Liver (tissue), 8 donors: ENCODE measurements at regions not wholly inside any gene's neighbourhood (a gene's known extent, or its start where the extent isn't known, plus 50 kb on each side); places are given as distances from the start of the nearest gene placed in this dataset.

Experiments used
- DNase-seq: peaks from one replicate; pipeline ENCODE4 v3.0.0-alpha.2; 2017; ENCODE audit warnings: low spot score
- H3K27ac ChIP-seq, 2 donors: one replicate each; pipeline ENCODE4 v1.7.0; 2013; ENCODE audit warnings: inconsistent platforms in 2 of 2, low read length in 2 of 2, control low read depth in 1 of 2, low read depth in 1 of 2, mild to moderate bottlenecking in 1 of 2
- H3K27me3 ChIP-seq, 4 donors: one replicate each; pipeline versions ENCODE4 v1.6.1 to v1.7.0; 2013; ENCODE audit warnings: low read length in 3 of 4, inconsistent platforms in 1 of 4, mild to moderate bottlenecking in 1 of 4, moderate library complexity in 1 of 4; ENCODE audit not compliant: control insufficient read depth in 4 of 4, insufficient read depth in 4 of 4
- H3K36me3 ChIP-seq, 4 donors: one replicate each; pipeline versions ENCODE4 v1.6.1 to v1.7.0; 2013; ENCODE audit warnings: low read length in 3 of 4, mild to moderate bottlenecking in 3 of 4, low read depth in 1 of 4, moderate library complexity in 1 of 4; ENCODE audit not compliant: control insufficient read depth in 4 of 4, insufficient read depth in 3 of 4
- H3K4me1 ChIP-seq, 4 donors: one replicate each; pipeline versions ENCODE4 v1.6.1 to v1.7.0; 2013; ENCODE audit warnings: low read length in 3 of 4, mild to moderate bottlenecking in 3 of 4, moderate library complexity in 1 of 4; ENCODE audit not compliant: control insufficient read depth in 4 of 4, insufficient read depth in 4 of 4
- H3K4me3 ChIP-seq, 3 donors: one replicate each; pipeline versions ENCODE4 v1.6.1 to v1.7.0; 2013; ENCODE audit warnings: low read length in 3 of 3, control low read depth in 1 of 3, low read depth in 1 of 3, mild to moderate bottlenecking in 1 of 3
- H3K9ac ChIP-seq, 2 donors: one replicate each; pipeline ENCODE4 v1.7.0; 2013; ENCODE audit warnings: low read length in 2 of 2, mild to moderate bottlenecking in 2 of 2, moderate library complexity in 2 of 2, control low read depth in 1 of 2, low read depth in 1 of 2
- H3K9me3 ChIP-seq, 4 donors: one replicate each; pipeline versions ENCODE4 v1.6.1 to v1.7.0; 2013; ENCODE audit warnings: low read length in 3 of 4; ENCODE audit not compliant: control insufficient read depth in 4 of 4
- EGR1 ChIP-seq, 2 donors: IDR thresholded peaks; 2 replicates each; pipeline ENCODE4 v1.6.1; 2016 to 2018; ENCODE audit warnings: antibody characterized with exemption in 2 of 2, low read depth in 2 of 2
- FOXA1 ChIP-seq: IDR thresholded peaks from 2 replicates; pipeline ENCODE4 v1.6.1; 2016; ENCODE audit warnings: antibody characterized with exemption
- FOXA2 ChIP-seq: IDR thresholded peaks from 2 replicates; pipeline ENCODE4 v1.6.1; 2016; ENCODE audit warnings: antibody characterized with exemption
- GABPA ChIP-seq, 2 donors: IDR thresholded peaks in 1 of 2; conservative IDR thresholded peaks in 1 of 2; 2 replicates each; pipeline ENCODE4 v1.6.1; 2016; ENCODE audit warnings: antibody characterized with exemption in 2 of 2, mild to moderate bottlenecking in 1 of 2, moderate library complexity in 1 of 2
- HNF4A ChIP-seq, 2 donors: conservative IDR thresholded peaks; 2 replicates each; pipeline ENCODE4 v1.6.1; 2016; ENCODE audit warnings: antibody characterized with exemption in 2 of 2, mild to moderate bottlenecking in 2 of 2
- HNF4G ChIP-seq: IDR thresholded peaks from 2 replicates; pipeline ENCODE4 v1.6.1; 2016; ENCODE audit warnings: antibody characterized with exemption
- JUND ChIP-seq, 2 donors: IDR thresholded peaks; 2 replicates each; pipeline ENCODE4 v1.6.1; 2016; ENCODE audit warnings: antibody characterized with exemption in 2 of 2
- NR2F2 ChIP-seq: IDR thresholded peaks from 2 replicates; pipeline ENCODE4 v1.6.1; 2016; ENCODE audit warnings: antibody characterized with exemption
- RAD21 ChIP-seq, 2 donors: IDR thresholded peaks; 2 replicates each; pipeline ENCODE4 v1.6.1; 2016; ENCODE audit warnings: antibody characterized with exemption in 2 of 2, mild to moderate bottlenecking in 2 of 2
- RXRA ChIP-seq, 2 donors: IDR thresholded peaks; 2 replicates each; pipeline ENCODE4 v1.6.1; 2017 to 2018; ENCODE audit warnings: antibody characterized with exemption in 2 of 2, mild to moderate bottlenecking in 1 of 2
- SP1 ChIP-seq: IDR thresholded peaks from 2 replicates; pipeline ENCODE4 v1.6.1; 2018; ENCODE audit warnings: antibody characterized with exemption, mild to moderate bottlenecking
- TAF1 ChIP-seq: conservative IDR thresholded peaks from 2 replicates; pipeline ENCODE4 v1.6.1; 2016; ENCODE audit warnings: antibody characterized with exemption, mild to moderate bottlenecking
- YY1 ChIP-seq: IDR thresholded peaks from 2 replicates; pipeline ENCODE4 v1.6.1; 2016; ENCODE audit warnings: antibody characterized with exemption, mild to moderate bottlenecking
- WGBS: extraction: QIAGEN DNeasy Blood & Tissue Kit; methylation state at CpG from one replicate; pipeline ENCODE4 v1.1.7; 2013; 5-methylcytosine and 5-hydroxymethylcytosine counted together
- TF ChIP-seq, protein P1 (sequence below): IDR thresholded peaks from 2 replicates; pipeline ENCODE4 v1.6.1; 2016; ENCODE audit warnings: antibody characterized with exemption, mild to moderate bottlenecking
- TF ChIP-seq, protein P2 (sequence below): IDR thresholded peaks from 2 replicates; pipeline ENCODE4 v1.6.1; 2016; ENCODE audit warnings: antibody characterized with exemption
- TF ChIP-seq, protein P3 (sequence below): IDR thresholded peaks from 2 replicates; pipeline ENCODE4 v1.6.1; 2016; ENCODE audit warnings: antibody characterized with exemption
- TF ChIP-seq, protein P4 (sequence below): fragments of 150-350 bp; IDR thresholded peaks from 2 replicates; pipeline ENCODE4 v1.5.1; 2017; ENCODE audit warnings: improper control_type of control experiment, low read depth, low read length; ENCODE audit not compliant: missing input control
- TF ChIP-seq, protein P5 (sequence below): IDR thresholded peaks from 2 replicates; pipeline ENCODE4 v1.6.1; 2016; ENCODE audit warnings: antibody characterized with exemption
- donor health status: healthy.
- donor health status: healthy.
- donor health status: healthy.
- donor health status: healthy.
- donor health status: healthy.

DNA sequence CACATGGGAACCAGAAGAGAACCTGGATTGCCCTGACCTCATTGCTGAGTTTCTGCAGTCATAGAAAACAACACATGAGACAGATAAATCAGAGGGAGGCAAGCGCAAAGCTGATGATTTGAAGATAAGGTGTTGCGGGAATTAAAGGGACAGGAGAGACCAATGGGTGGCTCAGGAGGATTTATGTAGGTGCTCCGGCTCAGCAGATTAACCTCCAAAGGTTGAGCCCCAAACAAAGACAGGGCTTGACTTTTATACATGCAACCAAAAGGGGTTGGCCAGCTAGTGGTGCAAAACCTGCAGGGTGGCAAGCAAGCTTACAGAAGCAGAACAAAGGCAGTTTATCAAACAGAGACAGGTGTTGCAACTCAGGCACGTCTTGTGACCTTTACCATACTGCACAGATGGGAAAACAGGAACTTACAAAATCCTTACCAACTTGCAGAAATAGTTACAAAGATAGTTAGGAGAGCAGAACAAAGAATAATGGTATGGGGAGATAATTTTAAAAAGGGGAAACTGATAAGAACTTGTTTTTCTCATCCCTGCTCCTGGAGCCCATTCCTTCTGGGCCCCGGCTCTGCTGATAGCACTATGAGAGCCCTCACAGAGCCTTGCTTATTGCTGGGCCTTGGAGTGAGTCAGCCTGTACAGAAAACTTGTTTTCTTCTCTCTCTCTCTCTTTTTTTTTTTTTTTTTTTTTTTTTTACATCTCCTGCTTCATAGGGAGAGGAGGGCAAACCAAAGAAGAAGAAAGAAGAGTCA, 93.6 kb downstream of the SNRPE start:
- no peak for DNase-seq
- Histone ChIP-seq H3K4me3 (no peak overlapping the region), H3K27ac (no peak overlapping the region), H3K9me3 (peaks cover 0 to 5% (median 0%) of the 10 kb centered on the region in 4 donors), H3K27me3 (no peaks in the 10 kb centered on the region), H3K36me3 (no peaks in the 10 kb centered on the region), H3K4me1 (no peaks in the 10 kb centered on the region), H3K9ac (no peak overlapping the region)
- TF ChIP-seq GABPA (IDR thresholded peaks at IDR 0.05 in 1 of 2, conservative IDR thresholded peaks at IDR 0.05 in 1 of 2) = no peak
- no peak for TF ChIP-seq HNF4A (conservative IDR thresholded peaks at IDR 0.05)
- no peak for TF ChIP-seq EGR1 (IDR thresholded peaks at IDR 0.05; ENCODE audit: low read depth in 2 of 2)
- no peak for TF ChIP-seq RXRA (IDR thresholded peaks at IDR 0.05)
- TF ChIP-seq, protein P1, sequence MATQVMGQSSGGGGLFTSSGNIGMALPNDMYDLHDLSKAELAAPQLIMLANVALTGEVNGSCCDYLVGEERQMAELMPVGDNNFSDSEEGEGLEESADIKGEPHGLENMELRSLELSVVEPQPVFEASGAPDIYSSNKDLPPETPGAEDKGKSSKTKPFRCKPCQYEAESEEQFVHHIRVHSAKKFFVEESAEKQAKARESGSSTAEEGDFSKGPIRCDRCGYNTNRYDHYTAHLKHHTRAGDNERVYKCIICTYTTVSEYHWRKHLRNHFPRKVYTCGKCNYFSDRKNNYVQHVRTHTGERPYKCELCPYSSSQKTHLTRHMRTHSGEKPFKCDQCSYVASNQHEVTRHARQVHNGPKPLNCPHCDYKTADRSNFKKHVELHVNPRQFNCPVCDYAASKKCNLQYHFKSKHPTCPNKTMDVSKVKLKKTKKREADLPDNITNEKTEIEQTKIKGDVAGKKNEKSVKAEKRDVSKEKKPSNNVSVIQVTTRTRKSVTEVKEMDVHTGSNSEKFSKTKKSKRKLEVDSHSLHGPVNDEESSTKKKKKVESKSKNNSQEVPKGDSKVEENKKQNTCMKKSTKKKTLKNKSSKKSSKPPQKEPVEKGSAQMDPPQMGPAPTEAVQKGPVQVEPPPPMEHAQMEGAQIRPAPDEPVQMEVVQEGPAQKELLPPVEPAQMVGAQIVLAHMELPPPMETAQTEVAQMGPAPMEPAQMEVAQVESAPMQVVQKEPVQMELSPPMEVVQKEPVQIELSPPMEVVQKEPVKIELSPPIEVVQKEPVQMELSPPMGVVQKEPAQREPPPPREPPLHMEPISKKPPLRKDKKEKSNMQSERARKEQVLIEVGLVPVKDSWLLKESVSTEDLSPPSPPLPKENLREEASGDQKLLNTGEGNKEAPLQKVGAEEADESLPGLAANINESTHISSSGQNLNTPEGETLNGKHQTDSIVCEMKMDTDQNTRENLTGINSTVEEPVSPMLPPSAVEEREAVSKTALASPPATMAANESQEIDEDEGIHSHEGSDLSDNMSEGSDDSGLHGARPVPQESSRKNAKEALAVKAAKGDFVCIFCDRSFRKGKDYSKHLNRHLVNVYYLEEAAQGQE = no peak
- TF ChIP-seq, protein P2, sequence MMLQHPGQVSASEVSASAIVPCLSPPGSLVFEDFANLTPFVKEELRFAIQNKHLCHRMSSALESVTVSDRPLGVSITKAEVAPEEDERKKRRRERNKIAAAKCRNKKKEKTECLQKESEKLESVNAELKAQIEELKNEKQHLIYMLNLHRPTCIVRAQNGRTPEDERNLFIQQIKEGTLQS = no peak
- TF ChIP-seq NR2F2 = no peak
- no peak for TF ChIP-seq TAF1
- TF ChIP-seq, protein P3, sequence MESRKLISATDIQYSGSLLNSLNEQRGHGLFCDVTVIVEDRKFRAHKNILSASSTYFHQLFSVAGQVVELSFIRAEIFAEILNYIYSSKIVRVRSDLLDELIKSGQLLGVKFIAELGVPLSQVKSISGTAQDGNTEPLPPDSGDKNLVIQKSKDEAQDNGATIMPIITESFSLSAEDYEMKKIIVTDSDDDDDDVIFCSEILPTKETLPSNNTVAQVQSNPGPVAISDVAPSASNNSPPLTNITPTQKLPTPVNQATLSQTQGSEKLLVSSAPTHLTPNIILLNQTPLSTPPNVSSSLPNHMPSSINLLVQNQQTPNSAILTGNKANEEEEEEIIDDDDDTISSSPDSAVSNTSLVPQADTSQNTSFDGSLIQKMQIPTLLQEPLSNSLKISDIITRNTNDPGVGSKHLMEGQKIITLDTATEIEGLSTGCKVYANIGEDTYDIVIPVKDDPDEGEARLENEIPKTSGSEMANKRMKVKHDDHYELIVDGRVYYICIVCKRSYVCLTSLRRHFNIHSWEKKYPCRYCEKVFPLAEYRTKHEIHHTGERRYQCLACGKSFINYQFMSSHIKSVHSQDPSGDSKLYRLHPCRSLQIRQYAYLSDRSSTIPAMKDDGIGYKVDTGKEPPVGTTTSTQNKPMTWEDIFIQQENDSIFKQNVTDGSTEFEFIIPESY = no peak
- TF ChIP-seq RAD21 (IDR thresholded peaks at IDR 0.05) = no peak
- TF ChIP-seq YY1 = no peak
- TF ChIP-seq JUND (IDR thresholded peaks at IDR 0.05) = no peak
- TF ChIP-seq HNF4G = no peak
- TF ChIP-seq, protein P4, sequence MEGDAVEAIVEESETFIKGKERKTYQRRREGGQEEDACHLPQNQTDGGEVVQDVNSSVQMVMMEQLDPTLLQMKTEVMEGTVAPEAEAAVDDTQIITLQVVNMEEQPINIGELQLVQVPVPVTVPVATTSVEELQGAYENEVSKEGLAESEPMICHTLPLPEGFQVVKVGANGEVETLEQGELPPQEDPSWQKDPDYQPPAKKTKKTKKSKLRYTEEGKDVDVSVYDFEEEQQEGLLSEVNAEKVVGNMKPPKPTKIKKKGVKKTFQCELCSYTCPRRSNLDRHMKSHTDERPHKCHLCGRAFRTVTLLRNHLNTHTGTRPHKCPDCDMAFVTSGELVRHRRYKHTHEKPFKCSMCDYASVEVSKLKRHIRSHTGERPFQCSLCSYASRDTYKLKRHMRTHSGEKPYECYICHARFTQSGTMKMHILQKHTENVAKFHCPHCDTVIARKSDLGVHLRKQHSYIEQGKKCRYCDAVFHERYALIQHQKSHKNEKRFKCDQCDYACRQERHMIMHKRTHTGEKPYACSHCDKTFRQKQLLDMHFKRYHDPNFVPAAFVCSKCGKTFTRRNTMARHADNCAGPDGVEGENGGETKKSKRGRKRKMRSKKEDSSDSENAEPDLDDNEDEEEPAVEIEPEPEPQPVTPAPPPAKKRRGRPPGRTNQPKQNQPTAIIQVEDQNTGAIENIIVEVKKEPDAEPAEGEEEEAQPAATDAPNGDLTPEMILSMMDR = no peak
- TF ChIP-seq FOXA2 = no peak
- TF ChIP-seq SP1 = no peak
- TF ChIP-seq FOXA1 = no peak
- TF ChIP-seq, protein P5, sequence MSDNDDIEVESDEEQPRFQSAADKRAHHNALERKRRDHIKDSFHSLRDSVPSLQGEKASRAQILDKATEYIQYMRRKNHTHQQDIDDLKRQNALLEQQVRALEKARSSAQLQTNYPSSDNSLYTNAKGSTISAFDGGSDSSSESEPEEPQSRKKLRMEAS = no peak
- 85% methylated on average over 5 of the region's 5 CpGs for WGBS
